Thoracic aorta (tissue), 2 donors: ENCODE measurements at regions not wholly inside any gene's neighbourhood (a gene's known extent, or its start where the extent isn't known, plus 50 kb on each side); places are given as distances from the start of the nearest gene placed in this dataset.

Experiments
- ATAC-seq: fragments of 150-250 bp; one replicate; pipeline ENCODE4 v1.8.0; 2017; ENCODE audit warnings: low read depth; ENCODE audit not compliant: insufficient number of reproducible peaks, low FRiP score
- DNase-seq: peaks from one replicate; pipeline ENCODE4 v3.0.0-alpha.2; 2020; ENCODE audit warnings: low spot score
- H3K27ac ChIP-seq, 2 donors: fragments of 200-600 bp; sonication (generic); 1 replicate in 1 of 2; 2 replicates in 1 of 2; pipeline ENCODE4 v1.5.1; 2016; ENCODE audit warnings: mild to moderate bottlenecking in 2 of 2, moderate library complexity in 2 of 2
- H3K27me3 ChIP-seq: fragments of 200-600 bp; sonication (generic); replicated peaks from 2 replicates; pipeline ENCODE4 v1.6.0; 2016; ENCODE audit warnings: mild to moderate bottlenecking; ENCODE audit not compliant: insufficient read depth
- H3K36me3 ChIP-seq: fragments of 200-600 bp; sonication (generic); one replicate; pipeline ENCODE4 v1.5.1; 2016
- H3K4me1 ChIP-seq, 2 donors: fragments of 200-600 bp; sonication (generic); 1 replicate in 1 of 2; 2 replicates in 1 of 2; pipeline versions ENCODE4 v1.5.1 to v1.6.0; 2016; ENCODE audit warnings: low read depth in 2 of 2, mild to moderate bottlenecking in 1 of 2; ENCODE audit not compliant: control insufficient read depth in 1 of 2
- H3K4me3 ChIP-seq: fragments of 200-600 bp; sonication (generic); 2 replicates; pipeline ENCODE4 v1.5.1; 2016; ENCODE audit warnings: mild to moderate bottlenecking
- H3K9me3 ChIP-seq: fragments of 200-600 bp; sonication (generic); 2 replicates; pipeline ENCODE4 v1.5.1; 2016
- TF ChIP-seq, protein P1 (sequence below): fragments of 200-600 bp; sonication (generic); IDR thresholded peaks from one replicate; pipeline ENCODE4 v1.5.1; 2019; ENCODE audit warnings: antibody characterized with exemption

DNA sequence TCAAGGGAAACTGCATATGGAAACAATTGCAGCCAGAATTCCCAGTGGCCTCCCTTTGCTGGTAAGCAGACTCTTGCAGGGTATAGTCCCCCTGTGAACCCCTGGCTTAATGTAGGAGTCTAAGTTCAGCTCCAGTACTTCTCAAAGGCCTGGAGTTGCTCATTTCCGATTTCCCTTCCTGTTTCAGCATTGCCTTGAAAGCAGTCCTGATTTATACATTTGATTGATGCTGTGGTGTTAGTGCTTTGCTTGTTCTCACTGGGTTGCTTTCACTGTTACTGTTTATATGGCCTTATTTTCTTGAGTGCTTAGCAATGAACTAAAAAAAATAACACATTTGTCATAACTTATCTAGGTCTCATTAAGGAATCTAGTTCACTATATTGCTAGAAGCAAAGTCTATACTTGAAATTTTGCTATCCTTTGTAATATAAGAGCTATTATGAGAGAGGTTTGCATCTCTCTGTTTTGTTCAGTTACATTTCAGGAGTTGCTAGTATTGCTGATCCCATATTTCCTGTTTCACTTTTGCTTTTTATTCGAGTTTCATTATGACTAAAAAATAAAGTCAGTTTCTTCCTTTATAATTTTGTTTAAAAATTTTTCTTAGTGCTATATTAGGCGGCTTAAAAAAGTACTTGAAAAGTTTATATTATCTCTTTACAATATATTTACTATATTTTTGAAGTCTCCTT is 122.4 kb upstream of the NMUR2 start:
- no peaks in the 10 kb centered on the region for H3K36me3 ChIP-seq

DNA sequence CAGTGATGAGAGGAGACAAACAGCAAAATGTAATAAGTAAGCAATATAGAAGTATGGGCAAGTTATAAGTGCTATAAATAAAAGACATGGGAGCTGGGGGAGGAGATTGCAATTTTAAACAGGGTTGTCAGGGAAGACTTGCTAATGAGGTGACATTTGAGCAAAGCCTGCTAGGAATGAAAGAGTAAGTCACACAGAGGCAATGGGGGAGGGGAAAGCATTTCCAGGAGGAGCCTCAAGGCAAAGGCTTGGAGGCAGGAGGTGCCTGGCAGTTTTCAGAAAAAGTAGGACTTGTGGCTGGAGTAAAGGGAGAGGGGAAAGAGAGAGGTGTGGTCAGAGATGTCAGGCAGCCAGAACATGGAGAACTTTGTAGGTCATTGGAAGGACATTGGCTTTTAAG is 124.4 kb upstream of the NMUR2 start:
- Histone ChIP-seq H3K27ac (no peak overlapping the region), H3K4me3 (no peak overlapping the region), H3K27me3 (no peaks in the 10 kb centered on the region), H3K36me3 (no peaks in the 10 kb centered on the region), H3K9me3 (no peaks in the 10 kb centered on the region), H3K4me1 (peaks cover 5% of the 10 kb centered on the region in 2 donors)
- TF ChIP-seq, protein P1, sequence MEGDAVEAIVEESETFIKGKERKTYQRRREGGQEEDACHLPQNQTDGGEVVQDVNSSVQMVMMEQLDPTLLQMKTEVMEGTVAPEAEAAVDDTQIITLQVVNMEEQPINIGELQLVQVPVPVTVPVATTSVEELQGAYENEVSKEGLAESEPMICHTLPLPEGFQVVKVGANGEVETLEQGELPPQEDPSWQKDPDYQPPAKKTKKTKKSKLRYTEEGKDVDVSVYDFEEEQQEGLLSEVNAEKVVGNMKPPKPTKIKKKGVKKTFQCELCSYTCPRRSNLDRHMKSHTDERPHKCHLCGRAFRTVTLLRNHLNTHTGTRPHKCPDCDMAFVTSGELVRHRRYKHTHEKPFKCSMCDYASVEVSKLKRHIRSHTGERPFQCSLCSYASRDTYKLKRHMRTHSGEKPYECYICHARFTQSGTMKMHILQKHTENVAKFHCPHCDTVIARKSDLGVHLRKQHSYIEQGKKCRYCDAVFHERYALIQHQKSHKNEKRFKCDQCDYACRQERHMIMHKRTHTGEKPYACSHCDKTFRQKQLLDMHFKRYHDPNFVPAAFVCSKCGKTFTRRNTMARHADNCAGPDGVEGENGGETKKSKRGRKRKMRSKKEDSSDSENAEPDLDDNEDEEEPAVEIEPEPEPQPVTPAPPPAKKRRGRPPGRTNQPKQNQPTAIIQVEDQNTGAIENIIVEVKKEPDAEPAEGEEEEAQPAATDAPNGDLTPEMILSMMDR: no peak
- DNase-seq (no peak), ATAC-seq (no peak)

More for the DNA sequence above, 122.4 kb upstream of the NMUR2 start:
- Histone ChIP-seq H3K27ac (no peak overlapping the region), H3K9me3 (no peaks in the 10 kb centered on the region), H3K4me1 (peaks cover 5% of the 10 kb centered on the region in 2 donors), H3K27me3 (no peaks in the 10 kb centered on the region), H3K4me3 (peak overlapping the region; percentile 19)
- DNase-seq: no peak
- TF ChIP-seq, protein P1: no peak
- no peak for ATAC-seq

DNA sequence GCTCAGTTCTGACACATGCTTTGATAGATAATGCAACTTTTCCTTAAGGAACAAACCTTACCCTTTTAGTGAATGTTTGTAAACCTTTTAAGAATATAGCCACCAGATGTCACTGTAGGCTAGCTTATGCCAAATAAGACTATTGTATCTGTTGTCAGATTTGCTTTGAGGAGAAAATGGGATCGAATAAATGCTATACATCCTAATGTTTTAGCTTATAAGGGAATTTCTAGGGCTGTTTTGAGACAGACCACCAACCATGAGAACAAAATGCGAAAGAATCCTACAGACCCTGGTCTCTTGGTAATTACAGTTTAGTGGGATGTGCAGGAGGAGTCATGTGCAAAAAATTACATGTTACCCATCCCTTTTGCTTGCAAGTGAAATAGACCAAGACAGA is 127.6 kb upstream of the NMUR2 start:
- DNase-seq: no peak
- Histone ChIP-seq H3K9me3 (no peaks in the 10 kb centered on the region), H3K4me3 (no peak overlapping the region), H3K27me3 (no peaks in the 10 kb centered on the region), H3K27ac (no peak overlapping the region), H3K36me3 (no peaks in the 10 kb centered on the region), H3K4me1 (no peaks in the 10 kb centered on the region)
- ATAC-seq: no peak
- TF ChIP-seq, protein P1: peak; percentile 54

DNA sequence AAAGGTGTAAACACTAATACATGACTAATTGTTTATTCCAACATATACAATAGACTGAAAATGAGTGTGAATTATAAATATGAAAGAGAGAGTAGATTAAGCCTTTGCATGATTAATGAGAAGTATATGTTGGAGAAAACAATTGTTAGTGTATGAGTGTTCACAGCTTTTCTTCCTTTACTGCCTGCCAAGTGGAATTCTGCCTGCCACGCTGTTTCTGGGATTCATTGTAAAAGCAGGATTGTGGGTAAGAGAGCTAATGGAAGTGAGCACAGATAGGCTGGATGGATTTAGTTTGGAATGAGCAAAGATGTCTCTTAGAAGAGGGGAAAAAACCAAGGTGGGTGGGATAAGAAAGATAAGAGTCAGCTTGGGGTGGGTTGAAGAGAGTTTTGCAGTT is 129.6 kb upstream of the NMUR2 start:
- ATAC-seq (no peak), DNase-seq (no peak)
- TF ChIP-seq, protein P1: no peak
- Histone ChIP-seq H3K27ac (no peak overlapping the region), H3K27me3 (no peaks in the 10 kb centered on the region), H3K4me1 (no peaks in the 10 kb centered on the region), H3K4me3 (no peak overlapping the region), H3K36me3 (no peaks in the 10 kb centered on the region), H3K9me3 (no peaks in the 10 kb centered on the region)

DNA sequence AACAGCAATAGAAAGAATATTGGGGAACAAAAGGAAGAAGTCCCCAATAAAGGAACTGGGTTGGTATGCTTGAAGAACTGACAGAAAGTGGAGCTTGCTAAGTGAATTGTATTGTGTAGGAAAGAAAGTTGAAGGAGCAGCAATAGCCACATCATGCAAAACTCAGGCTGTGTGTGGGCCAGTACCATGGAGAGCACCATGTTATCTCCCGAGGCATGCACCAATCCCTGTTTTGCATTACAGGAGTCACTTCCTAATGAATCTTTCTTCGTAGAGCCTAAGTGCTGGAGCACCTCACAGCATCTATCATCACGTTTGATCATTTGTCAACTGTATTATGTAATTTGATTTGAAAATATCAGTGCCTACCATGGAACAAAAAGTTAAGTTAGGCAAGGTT is 137.7 kb upstream of the NMUR2 start:
- H3K4me3 ChIP-seq: no peak overlapping the region
- no peaks in the 10 kb centered on the region for H3K9me3 ChIP-seq
- no peak overlapping the region for H3K27ac ChIP-seq
- ATAC-seq: no peak
- TF ChIP-seq, protein P1: no peak
- no peaks in the 10 kb centered on the region for H3K36me3 ChIP-seq
- DNase-seq: no peak
- H3K4me1 ChIP-seq: no peaks in the 10 kb centered on the region
- no peaks in the 10 kb centered on the region for H3K27me3 ChIP-seq
